HUES6 (cell line): ENCODE measurements at regions not wholly inside any gene's neighbourhood (a gene's known extent, or its start where the extent isn't known, plus 50 kb on each side); places are given as distances from the start of the nearest gene placed in this dataset.

Experiments used
- H3K27ac ChIP-seq: 2 replicates; pipeline ENCODE4 v1.7.0; 2013; ENCODE audit warnings: low read depth, mild to moderate bottlenecking, low read length, inconsistent platforms
- H3K27me3 ChIP-seq: 2 replicates; pipeline ENCODE4 v1.6.1; 2013; ENCODE audit warnings: low read length; ENCODE audit not compliant: control insufficient read depth, insufficient read depth
- H3K36me3 ChIP-seq: 2 replicates; pipeline ENCODE4 v1.6.1; 2013; ENCODE audit warnings: low read length; ENCODE audit not compliant: control insufficient read depth, insufficient read depth
- H3K4me1 ChIP-seq: 2 replicates; pipeline ENCODE4 v1.6.1; 2013; ENCODE audit warnings: low read length; ENCODE audit not compliant: control insufficient read depth, insufficient read depth
- H3K4me3 ChIP-seq: 2 replicates; pipeline ENCODE4 v1.5.1; 2013; ENCODE audit warnings: low read depth, low read length
- H3K9ac ChIP-seq: one replicate; pipeline ENCODE4 v1.6.1; 2013; ENCODE audit warnings: mild to moderate bottlenecking, low read length
- H3K9me3 ChIP-seq: 2 replicates; pipeline ENCODE4 v1.6.1; 2013; ENCODE audit warnings: low read depth, low read length; ENCODE audit not compliant: control insufficient read depth, insufficient read depth

DNA sequence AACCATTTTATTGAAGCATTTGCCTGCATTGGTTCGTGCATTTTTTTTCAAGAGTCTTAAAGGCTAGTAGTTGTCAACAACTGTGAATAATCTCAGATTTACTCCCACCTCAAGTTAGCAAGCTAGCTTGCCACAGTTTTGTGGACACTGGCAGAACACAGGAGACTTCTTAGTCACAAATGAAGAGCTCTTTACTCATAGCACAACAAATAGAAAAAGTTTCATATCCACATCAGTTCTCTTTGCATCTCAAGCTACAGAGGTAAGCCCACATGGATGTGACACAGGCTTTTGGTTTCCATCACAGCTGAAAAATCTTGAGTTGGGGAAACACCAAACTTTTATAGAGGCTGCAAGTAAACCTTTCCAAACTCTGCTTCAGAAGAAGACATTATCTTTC, 2315.7 kb upstream of the TENM3 start:
- Histone ChIP-seq H3K27me3 (no peaks in the 10 kb centered on the region), H3K9ac (no peak overlapping the region), H3K4me3 (no peak overlapping the region), H3K9me3 (no peaks in the 10 kb centered on the region), H3K36me3 (no peaks in the 10 kb centered on the region), H3K4me1 (no peaks in the 10 kb centered on the region), H3K27ac (no peak overlapping the region)

DNA sequence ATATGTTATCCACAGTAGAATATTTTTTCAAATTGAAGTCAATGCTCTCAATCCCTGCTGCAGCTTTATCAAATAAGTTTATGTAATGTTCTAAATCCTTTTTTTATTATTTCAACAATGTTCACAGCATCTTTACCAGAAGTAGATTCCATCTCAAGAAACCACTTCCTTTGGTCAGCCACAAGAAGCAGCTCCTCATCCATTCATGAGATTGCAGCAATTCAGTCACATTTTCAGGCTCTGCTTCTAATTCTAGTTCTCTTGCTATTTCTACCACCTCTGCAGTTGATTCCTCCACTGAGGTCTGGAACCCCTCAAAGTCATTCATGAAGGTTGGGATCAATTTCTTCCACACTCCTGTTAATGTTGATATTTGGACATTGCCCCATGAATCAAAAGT, 2301.3 kb upstream of the TENM3 start:
- Histone ChIP-seq H3K36me3 (no peaks in the 10 kb centered on the region), H3K9me3 (peaks cover 30% of the 10 kb centered on the region), H3K27me3 (no peaks in the 10 kb centered on the region), H3K4me1 (no peaks in the 10 kb centered on the region), H3K27ac (no peak overlapping the region), H3K9ac (no peak overlapping the region), H3K4me3 (no peak overlapping the region)

DNA sequence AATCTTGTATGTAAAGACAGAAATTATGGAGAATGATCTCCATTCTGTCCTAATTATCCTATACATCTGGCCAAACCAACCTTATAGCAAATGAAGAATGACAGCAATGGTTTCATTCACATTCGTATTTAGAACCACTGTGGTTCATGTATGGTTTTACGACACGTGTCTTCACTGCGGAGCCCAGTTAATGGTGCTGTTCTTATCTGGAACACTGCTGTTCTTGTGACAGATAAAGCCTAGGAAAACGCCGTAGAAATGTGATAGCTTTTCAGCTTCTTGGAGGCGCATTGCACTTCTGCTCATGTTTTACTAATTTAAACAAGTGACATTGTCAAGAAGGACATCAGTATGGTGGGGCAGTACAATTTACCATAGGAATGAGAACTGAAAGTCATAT, 2266.4 kb upstream of the TENM3 start:
- no peaks in the 10 kb centered on the region for H3K27me3 ChIP-seq
- H3K4me3 ChIP-seq = no peak overlapping the region
- H3K9ac ChIP-seq = no peak overlapping the region
- H3K36me3 ChIP-seq = no peaks in the 10 kb centered on the region
- no peaks in the 10 kb centered on the region for H3K9me3 ChIP-seq
- no peaks in the 10 kb centered on the region for H3K4me1 ChIP-seq
- H3K27ac ChIP-seq = no peak overlapping the region

DNA sequence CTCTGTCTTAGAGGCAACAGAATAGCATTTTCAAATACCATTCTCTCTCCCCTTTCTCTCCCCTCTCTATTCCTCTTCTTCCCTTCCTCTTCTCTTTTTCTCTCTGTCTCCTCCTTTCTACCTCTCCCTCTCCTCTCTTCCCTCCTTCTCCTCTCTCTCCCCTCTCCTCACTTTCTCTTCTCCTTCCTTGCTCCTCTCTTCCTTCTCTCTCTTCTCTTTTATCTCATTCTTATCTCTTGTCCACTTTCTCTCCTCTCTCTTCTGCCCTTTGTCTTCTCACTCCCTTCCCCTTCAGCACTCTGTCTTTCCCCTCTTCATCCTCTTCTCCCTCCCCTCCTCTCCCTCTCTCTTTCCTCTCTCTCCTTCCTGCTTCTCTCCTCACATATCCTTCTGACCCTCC, 2265.8 kb upstream of the TENM3 start:
- Histone ChIP-seq H3K9me3 (no peaks in the 10 kb centered on the region), H3K9ac (no peak overlapping the region), H3K4me1 (no peaks in the 10 kb centered on the region), H3K27me3 (no peaks in the 10 kb centered on the region), H3K4me3 (no peak overlapping the region), H3K27ac (no peak overlapping the region), H3K36me3 (no peaks in the 10 kb centered on the region)

DNA sequence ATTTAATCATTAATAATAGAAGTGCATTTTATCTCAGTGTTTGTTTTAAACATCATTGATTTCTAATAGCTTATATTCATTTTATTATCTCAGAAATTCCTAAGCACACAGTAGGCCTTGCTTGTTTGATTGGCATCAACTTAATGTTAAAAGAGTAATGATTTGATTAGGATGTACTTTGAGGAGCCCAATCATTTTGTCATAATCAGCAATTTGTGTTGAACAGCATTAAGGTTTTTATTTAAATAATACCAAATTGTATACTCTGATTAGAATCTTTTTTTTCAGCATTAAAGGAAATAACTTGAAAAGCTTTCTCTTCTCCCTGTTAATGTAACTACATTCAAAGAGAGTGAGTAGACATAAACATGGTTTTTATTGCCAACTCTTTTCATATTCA, 2262.0 kb upstream of the TENM3 start:
- H3K36me3 ChIP-seq = no peaks in the 10 kb centered on the region
- no peaks in the 10 kb centered on the region for H3K4me1 ChIP-seq
- H3K27me3 ChIP-seq = no peaks in the 10 kb centered on the region
- H3K4me3 ChIP-seq = no peak overlapping the region
- no peaks in the 10 kb centered on the region for H3K9me3 ChIP-seq
- H3K9ac ChIP-seq = no peak overlapping the region
- no peak overlapping the region for H3K27ac ChIP-seq

DNA sequence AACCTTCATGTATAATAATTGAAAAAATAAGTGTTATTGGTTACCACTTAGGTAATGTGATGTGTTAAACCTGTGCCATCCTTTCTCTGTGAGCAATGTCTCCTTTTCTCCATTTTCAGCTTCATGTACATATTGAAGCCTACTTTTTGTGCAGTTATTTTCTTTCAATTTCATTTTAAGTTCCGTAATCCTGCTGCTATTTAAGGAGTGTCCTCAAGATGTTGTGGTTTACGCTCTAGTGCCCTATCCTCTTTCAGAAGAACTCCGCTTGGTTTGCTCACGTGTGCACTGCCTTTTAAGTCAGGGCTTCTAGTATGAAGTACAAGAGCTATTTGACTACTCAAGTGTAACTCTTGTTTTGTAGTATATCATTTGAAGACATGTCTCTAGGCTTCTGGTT, 2253.2 kb upstream of the TENM3 start:
- Histone ChIP-seq H3K4me3 (no peak overlapping the region), H3K9ac (no peak overlapping the region), H3K4me1 (no peaks in the 10 kb centered on the region), H3K9me3 (no peaks in the 10 kb centered on the region), H3K27me3 (no peaks in the 10 kb centered on the region), H3K27ac (no peak overlapping the region), H3K36me3 (no peaks in the 10 kb centered on the region)

DNA sequence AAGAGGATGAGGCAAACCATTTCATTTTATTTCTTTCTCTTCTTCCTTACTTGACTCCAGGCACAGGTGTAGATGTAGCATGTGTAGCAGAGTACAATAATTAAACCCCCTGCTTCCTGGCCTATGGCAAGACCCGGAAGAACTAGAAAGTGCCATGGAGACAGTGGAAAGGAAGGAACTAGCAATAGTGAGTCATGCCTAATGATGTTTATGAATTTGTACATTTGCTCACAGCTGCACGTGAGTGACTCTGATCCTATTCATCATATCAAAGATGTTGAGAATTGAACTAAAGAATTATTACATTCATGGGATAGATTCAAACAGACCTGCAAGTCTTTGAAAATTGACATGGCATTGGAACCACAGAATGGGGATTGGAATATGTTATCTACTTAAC, 2233.9 kb upstream of the TENM3 start:
- Histone ChIP-seq H3K36me3 (no peaks in the 10 kb centered on the region), H3K27ac (no peak overlapping the region), H3K27me3 (no peaks in the 10 kb centered on the region), H3K9ac (no peak overlapping the region), H3K4me1 (no peaks in the 10 kb centered on the region), H3K4me3 (no peak overlapping the region), H3K9me3 (no peaks in the 10 kb centered on the region)

DNA sequence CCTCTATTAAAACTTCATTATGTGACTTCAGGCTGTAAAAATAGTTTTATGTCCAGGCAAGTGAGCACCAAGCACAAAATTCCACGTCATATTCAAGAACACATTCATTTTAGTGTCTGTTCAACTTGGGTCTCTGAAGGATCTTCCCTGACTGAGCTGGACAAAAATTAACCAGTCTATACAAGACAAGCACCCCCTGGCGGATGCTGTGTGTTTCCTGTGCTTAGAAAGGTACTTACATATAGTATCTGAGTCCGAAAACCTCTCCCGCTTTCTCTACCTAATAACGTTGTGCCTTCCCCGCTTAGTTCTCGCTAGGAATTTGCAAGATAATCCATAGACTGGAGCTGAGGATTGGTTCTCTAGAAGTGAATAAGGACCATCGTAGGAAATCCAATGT, 2214.5 kb upstream of the TENM3 start:
- H3K4me3 ChIP-seq = no peak overlapping the region
- H3K36me3 ChIP-seq = no peaks in the 10 kb centered on the region
- no peaks in the 10 kb centered on the region for H3K9me3 ChIP-seq
- no peak overlapping the region for H3K9ac ChIP-seq
- H3K4me1 ChIP-seq = no peaks in the 10 kb centered on the region
- no peaks in the 10 kb centered on the region for H3K27me3 ChIP-seq
- H3K27ac ChIP-seq = no peak overlapping the region

DNA sequence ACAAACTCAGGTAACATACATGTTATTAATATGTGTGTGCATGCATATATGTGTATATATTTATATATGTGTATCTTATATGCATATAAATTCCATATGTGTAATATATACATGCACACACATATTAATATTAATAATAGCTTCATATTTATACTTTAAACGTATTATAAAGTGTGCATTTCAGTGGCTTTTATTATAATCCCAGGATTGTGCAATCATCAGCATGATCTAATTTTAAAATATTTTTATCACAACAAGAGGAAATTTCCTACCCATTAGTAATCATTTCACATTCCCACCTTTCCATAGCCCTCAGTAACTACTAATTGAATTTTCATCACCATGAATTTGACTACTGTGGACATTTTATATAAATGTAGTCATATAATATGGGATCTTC, 2211.9 kb upstream of the TENM3 start:
- H3K27me3 ChIP-seq = no peaks in the 10 kb centered on the region
- no peaks in the 10 kb centered on the region for H3K4me1 ChIP-seq
- no peaks in the 10 kb centered on the region for H3K36me3 ChIP-seq
- H3K9ac ChIP-seq = no peak overlapping the region
- no peaks in the 10 kb centered on the region for H3K9me3 ChIP-seq
- no peak overlapping the region for H3K4me3 ChIP-seq
- no peak overlapping the region for H3K27ac ChIP-seq

DNA sequence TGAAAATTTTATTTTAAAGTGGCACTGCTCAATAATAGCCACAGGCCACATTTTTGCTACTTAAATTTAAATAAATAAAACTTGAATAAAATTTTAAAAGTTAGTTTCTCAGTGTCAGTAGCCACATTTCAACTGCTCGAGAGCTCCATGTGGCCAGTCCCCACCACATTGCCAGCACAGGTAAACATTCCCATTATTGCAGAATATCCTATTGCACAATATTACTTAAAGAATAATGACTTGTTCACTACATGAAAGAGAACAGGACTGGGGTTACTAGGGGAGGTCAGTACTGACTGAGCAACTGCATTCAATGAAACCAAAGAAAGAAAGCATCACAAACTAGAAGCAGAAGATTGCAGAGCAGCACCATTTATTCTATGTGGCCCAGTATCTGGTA, 2201.6 kb upstream of the TENM3 start:
- H3K4me3 ChIP-seq = no peak overlapping the region
- H3K9me3 ChIP-seq = no peaks in the 10 kb centered on the region
- H3K36me3 ChIP-seq = no peaks in the 10 kb centered on the region
- no peaks in the 10 kb centered on the region for H3K27me3 ChIP-seq
- no peak overlapping the region for H3K27ac ChIP-seq
- no peaks in the 10 kb centered on the region for H3K4me1 ChIP-seq
- H3K9ac ChIP-seq = no peak overlapping the region

DNA sequence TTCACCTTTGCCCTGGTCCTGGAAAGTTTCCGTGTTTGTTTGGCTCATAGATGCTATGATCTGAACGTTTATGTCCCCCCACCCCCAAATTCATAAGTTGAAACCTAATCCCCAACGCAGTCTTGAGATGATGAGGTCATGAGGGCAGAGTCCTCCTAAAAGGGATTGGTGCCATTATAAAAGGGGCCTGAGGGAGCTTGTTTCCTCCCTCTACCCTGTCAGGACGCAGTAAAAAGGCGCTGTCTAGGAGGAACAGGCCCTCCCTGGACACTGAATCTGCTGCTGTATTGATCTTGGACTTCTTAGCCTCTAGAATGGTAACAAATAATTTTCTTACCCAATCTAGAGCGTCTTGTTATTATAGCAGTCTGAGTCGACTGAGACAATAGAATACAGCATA, 2190.6 kb upstream of the TENM3 start:
- Histone ChIP-seq H3K36me3 (no peaks in the 10 kb centered on the region), H3K4me1 (peaks cover 5% of the 10 kb centered on the region; the same call in 1 of the 2 replicates), H3K27ac (no peak overlapping the region), H3K9ac (no peak overlapping the region), H3K9me3 (no peaks in the 10 kb centered on the region), H3K27me3 (peaks cover 9% of the 10 kb centered on the region; the same call in 1 of the 2 replicates), H3K4me3 (no peak overlapping the region)

DNA sequence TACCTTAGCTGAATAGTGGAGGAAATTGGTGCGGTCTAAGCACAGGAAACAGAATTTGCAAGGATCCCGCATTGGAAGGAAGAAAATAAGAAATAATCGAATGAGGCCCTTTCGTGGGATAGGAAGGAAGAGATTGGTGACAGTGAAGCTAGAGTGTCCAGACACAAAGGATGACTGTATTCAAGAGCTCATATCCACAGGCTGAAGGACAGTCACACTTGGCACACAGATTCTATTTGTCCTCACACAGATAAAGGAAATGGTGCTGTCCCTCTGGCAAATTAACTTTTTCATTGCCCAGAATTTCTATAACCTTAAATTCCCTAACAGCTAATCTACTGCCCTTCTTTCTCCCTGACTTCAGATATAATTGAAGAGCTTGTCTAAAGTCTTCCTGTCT, 2188.9 kb upstream of the TENM3 start:
- no peak overlapping the region for H3K9ac ChIP-seq
- no peaks in the 10 kb centered on the region for H3K36me3 ChIP-seq
- H3K9me3 ChIP-seq = no peaks in the 10 kb centered on the region
- H3K4me3 ChIP-seq = no peak overlapping the region
- H3K4me1 ChIP-seq = peaks cover 5% of the 10 kb centered on the region; the same call in 1 of the 2 replicates
- H3K27me3 ChIP-seq = peaks cover 14% of the 10 kb centered on the region
- H3K27ac ChIP-seq = no peak overlapping the region
